Gastroesophageal sphincter (tissue), 3 donors: ENCODE measurements at regions not wholly inside any gene's neighbourhood (a gene's known extent, or its start where the extent isn't known, plus 50 kb on each side); places are given as distances from the start of the nearest gene placed in this dataset.
"Not testable (repeated sequence)": the region's sequence is repeated elsewhere in the genome, so short reads cannot be mapped to it uniquely, and the experiment has no call there.

Source experiments
- CTCF ChIP-seq, 4 experiments: fragments of 200-600 bp in 2 of 4; fragments of 450-650 bp in 2 of 4; sonication (generic) in 1 of 4; IDR thresholded peaks; one replicate each; pipeline ENCODE4 v1.5.1; 2017 to 2019; ENCODE audit warnings: antibody characterized with exemption in 4 of 4, mild to moderate bottlenecking in 2 of 4, moderate library complexity in 2 of 4
- EP300 ChIP-seq: sonication (generic); formaldehyde crosslinking; IDR thresholded peaks from one replicate; pipeline ENCODE4 v1.6.1; 2017; ENCODE audit warnings: antibody characterized with exemption, mild to moderate bottlenecking
- POLR2A ChIP-seq, 2 donors: fragments of 450-650 bp; IDR thresholded peaks; one replicate each; pipeline ENCODE4 v1.6.1; 2017; ENCODE audit warnings: antibody characterized with exemption in 2 of 2, mild to moderate bottlenecking in 2 of 2, moderate library complexity in 1 of 2

- not testable (repeated sequence) for TF ChIP-seq POLR2A (IDR thresholded peaks at IDR 0.05); CTCF (IDR thresholded peaks at IDR 0.05); EP300
These were observed 83.9 kb upstream of the TSLP start for GRCh38 chr5:110987573-110987972.
